SHP77 treated with DMSO at 0.1 percent for 48 hours (cell line): ENCODE measurements at regions not wholly inside any gene's neighbourhood (a gene's known extent, or its start where the extent isn't known, plus 50 kb on each side); places are given as distances from the start of the nearest gene placed in this dataset.
A peak's percentile ranks its signal among the peaks of the same experiment; 100 is the strongest.

ENCODE experiments used
- DNase-seq: peaks from one replicate; lab custom pipeline; 2025; lab: John Stamatoyannopoulos, UW

GRCh38 chr13:80590551-80590950 lies 249.6 kb upstream of the SPRY2 start:
- no peak for DNase-seq

GRCh38 chr13:80586356-80586755 lies 245.4 kb upstream of the SPRY2 start:
- no peak for DNase-seq

DNA sequence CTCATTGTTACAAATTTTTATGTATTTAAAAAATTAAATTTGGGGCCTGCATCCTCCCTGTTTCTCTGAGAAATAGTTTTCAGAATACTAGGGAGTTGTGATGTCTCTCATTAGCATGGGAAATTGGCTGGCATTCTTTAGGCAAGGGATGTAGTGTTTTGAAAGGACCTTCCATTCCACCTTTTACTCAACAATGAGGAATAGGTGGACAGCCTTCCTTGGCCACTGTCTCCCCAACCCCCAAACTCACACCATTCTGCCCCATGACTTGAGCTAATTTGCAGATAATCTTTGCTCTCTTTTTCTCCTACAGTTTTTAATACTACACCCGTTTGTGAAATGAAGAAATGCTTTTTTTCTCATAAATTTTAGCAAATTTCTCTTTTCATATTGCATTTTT lies 244.6 kb upstream of the SPRY2 start:
- no peak for DNase-seq

GRCh38 chr13:80584785-80585184 lies 243.9 kb upstream of the SPRY2 start:
- no peak for DNase-seq

DNA sequence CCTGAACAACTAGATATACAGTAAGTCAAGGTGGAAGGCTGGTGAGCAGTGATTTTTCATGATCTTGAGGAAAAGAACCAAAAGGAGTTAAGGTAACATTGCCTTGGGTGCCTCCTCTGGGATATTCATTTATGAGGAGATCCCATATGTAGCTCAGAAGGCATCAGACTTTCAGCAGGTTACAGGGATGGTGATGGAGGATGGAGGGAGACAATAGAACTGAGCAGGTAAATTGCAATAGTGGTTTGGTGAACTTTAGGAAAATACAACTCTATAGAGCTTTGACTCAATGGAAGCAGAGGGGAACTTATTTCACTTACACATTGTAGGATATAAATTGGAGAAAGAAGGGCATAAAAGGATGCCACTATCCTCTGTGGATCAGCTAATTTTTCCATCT lies 243.4 kb upstream of the SPRY2 start:
- DNase-seq, result no peak

- peak; percentile 60 for DNase-seq
These were observed 237.2 kb upstream of the SPRY2 start for GRCh38 chr13:80577926-80578670.

- DNase-seq, result no peak
These were observed 236.4 kb upstream of the SPRY2 start for GRCh38 chr13:80577285-80577684.

DNA sequence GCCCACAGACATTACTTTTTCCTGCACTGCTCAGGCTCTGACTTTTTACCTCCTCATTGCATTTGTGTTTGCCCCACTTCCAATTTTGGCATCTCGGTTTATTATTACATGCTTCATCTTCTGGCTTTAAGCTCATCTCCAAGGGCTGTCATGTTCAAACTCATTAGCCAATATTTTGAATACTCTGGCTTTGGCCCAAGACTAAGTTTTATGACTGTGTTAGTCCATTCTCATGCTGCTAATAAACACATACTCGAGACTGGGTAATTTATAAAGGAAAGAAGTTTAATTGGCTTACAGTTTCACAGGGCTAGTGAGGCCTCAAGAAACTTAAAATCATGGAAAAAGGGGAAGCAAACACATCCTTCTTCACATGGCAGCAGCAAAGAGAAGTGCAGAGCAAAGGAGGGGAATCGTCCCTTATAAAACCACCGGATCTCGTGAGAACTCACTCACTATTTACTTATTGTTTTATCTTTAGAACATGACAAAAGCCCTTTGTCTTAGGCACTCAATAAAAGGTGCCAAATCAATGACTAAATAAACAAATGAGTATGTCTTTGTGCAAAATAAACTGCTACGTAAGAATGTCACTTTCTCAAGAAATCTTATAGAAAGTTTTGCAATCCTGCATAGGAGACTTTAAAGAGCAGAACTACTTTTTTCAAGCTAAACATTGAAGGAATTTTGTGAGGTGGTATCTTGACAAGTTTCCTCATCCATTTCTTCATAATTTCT lies 233.4 kb upstream of the SPRY2 start:
- no peak for DNase-seq

GRCh38 chr13:80572923-80573316 lies 232.0 kb upstream of the SPRY2 start:
- no peak for DNase-seq

DNA sequence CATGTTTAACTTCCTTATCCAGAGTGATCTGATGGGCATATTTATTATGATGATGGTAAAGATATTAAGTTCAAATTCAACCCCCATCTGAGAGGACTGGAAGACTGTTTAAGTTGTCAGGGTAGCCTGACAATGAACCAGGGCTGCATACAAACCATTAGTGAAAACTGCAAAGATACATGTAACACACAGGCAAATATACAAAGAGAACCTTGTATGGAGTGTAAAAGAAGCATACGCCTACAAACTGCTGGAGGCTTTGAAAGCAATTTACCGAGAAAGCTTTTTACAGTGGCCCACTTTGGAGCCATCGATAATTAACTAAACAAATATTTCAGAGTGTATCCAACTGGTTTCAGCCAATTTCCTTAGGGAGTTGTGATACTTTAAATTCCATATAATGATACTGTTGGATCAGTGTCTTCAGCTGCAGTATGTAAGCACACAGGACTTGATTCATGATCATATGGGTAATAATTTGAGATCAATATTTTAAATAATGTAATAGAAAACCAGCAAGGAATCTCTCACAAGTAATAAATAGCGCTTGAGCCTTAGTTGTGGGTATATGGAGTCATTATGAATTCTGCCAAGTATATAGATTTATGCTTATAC lies 231.5 kb upstream of the SPRY2 start:
- DNase-seq, result no peak

GRCh38 chr13:80571346-80572307 lies 230.7 kb upstream of the SPRY2 start:
- DNase-seq, result no peak

DNA sequence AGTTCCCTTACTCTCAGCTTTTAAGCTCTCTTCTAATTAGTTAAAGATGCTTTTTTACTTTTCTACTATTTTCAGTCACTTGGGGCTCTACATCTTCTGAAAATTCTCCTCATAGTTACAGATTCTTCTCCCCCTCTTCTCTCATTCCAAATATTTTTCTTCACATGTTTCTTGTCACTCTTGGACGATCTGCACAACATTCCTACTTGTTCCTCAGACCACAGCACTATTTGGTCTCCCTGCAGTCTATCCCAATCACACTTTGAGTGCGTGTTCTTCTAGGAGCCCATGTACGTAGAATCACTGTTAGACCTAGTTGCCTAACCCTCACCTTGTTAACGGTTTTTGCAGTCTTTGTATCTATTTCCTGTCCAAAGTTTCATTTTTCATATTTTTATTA lies 222.5 kb upstream of the SPRY2 start:
- DNase-seq, result no peak

- DNase-seq, result peak; percentile 60
These were observed 221.7 kb upstream of the SPRY2 start for GRCh38 chr13:80562433-80563156.

- no peak for DNase-seq
These were observed 219.7 kb upstream of the SPRY2 start for GRCh38 chr13:80560609-80561008.

- no peak for DNase-seq
These were observed 219.0 kb upstream of the SPRY2 start for GRCh38 chr13:80559944-80560343.

- DNase-seq, result no peak
These were observed 217.1 kb upstream of the SPRY2 start for GRCh38 chr13:80558074-80558473.

DNA sequence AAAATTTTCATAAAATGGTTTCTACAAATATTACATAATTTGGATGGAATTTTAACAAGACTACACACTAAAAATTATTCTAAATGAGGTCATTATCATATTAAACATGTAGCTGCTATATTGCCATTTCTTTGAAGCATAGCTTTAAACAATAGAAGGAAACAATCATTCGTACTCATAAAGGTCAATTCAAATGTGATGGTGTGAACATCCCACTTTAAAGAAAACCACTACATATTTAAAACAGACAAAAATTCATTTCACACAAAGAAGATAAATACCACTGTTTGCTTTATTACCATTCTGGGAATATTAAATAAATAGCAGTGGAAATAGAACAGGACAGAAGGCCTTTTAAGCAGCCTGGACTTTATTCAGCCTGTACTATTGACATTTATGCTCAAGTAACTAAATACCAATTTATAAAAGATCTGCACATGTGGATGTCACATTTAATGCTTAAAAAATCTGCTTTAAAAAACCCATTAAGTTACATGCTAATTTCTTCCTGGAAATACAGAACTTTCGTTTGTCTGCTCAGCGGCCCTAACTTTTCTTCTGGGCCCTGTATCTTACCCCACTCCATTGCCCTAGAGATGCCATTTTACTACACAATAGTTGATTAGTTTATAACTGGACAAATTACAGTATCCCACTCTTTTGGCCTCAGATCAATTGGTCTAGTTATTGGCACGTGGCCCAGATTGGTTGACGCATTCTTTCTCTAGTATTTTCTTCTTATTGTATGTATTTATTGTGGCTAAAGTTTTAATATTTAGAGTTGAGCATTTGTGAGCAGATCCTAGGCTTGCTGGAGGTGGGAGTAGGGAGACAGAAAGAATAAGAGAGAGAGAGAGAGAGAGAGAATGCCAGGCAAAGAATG lies 215.1 kb upstream of the SPRY2 start:
- no peak for DNase-seq

GRCh38 chr13:80552851-80553440 lies 212.0 kb upstream of the SPRY2 start:
- no peak for DNase-seq

GRCh38 chr13:80551650-80552497 lies 210.9 kb upstream of the SPRY2 start:
- no peak for DNase-seq
